Naive thymus-derived CD4-positive, alpha-beta T cell (primary cell): ENCODE measurements at regions not wholly inside any gene's neighbourhood (a gene's known extent, or its start where the extent isn't known, plus 50 kb on each side); places are given as distances from the start of the nearest gene placed in this dataset.

Source experiments
- ATAC-seq: fragments of 150-1000 bp; cut with Tn5 transposase; 2 replicates; pipeline ENCODE4 v1.10.0; 2021; ENCODE audit warnings: mild to moderate bottlenecking, moderate library complexity
- CTCF ChIA-PET: fragments of 350-600 bp; sonication (Branson Sonifier 250); formaldehyde crosslinking; loops from one replicate; lab custom pipeline; 2021; ENCODE audit warnings: antibody characterized with exemption; lab: Charles Lee
- POLR2A ChIA-PET: fragments of 350-600 bp; sonication (Branson Sonifier 250); formaldehyde crosslinking; loops from one replicate; lab custom pipeline; 2021; ENCODE audit warnings: antibody characterized with exemption, inconsistent platforms; lab: Charles Lee
- DNase-seq, 9 donors: peaks; one replicate each; pipeline versions ENCODE4 v3.0.0 to v3.0.0-alpha.2; 2020 to 2022; ENCODE audit warnings: mixed read lengths in 1 of 9
- H3K27ac ChIP-seq: one replicate; pipeline ENCODE4 v1.7.0; 2013; ENCODE audit warnings: mild to moderate bottlenecking, low read depth, low read length, moderate library complexity
- H3K27me3 ChIP-seq, 2 donors: one replicate each; pipeline ENCODE4 v1.7.0; 2013; ENCODE audit warnings: low read length in 2 of 2, mild to moderate bottlenecking in 2 of 2, moderate library complexity in 2 of 2; ENCODE audit not compliant: control insufficient read depth in 2 of 2, insufficient read depth in 2 of 2
- H3K36me3 ChIP-seq, 3 experiments: 1 replicate in 2 of 3; 2 replicates in 1 of 3; pipeline ENCODE4 v1.7.0; 2013; ENCODE audit warnings: low read length in 3 of 3, mild to moderate bottlenecking in 3 of 3, moderate library complexity in 1 of 3; ENCODE audit not compliant: insufficient read depth in 3 of 3, control insufficient read depth in 2 of 3
- H3K4me1 ChIP-seq, 2 donors: one replicate each; pipeline ENCODE4 v1.7.0; 2013; ENCODE audit warnings: low read length in 2 of 2, mild to moderate bottlenecking in 2 of 2, moderate library complexity in 1 of 2; ENCODE audit not compliant: control insufficient read depth in 2 of 2, insufficient read depth in 2 of 2
- H3K4me3 ChIP-seq: 2 replicates; pipeline ENCODE4 v1.7.0; 2013; ENCODE audit warnings: mild to moderate bottlenecking, low read length
- H3K9me3 ChIP-seq, 3 experiments: 1 replicate in 2 of 3; 2 replicates in 1 of 3; pipeline ENCODE4 v1.7.0; 2013; ENCODE audit warnings: low read length in 3 of 3; ENCODE audit not compliant: control insufficient read depth in 2 of 3
- H3K27ac Mint-ChIP-seq, 9 donors: one replicate each; pipeline ENCODE4 v1.8.0; 2020 to 2022; ENCODE audit warnings: mixed read lengths in 9 of 9, mild to moderate bottlenecking in 8 of 9, moderate library complexity in 5 of 9, inconsistent platforms in 2 of 9
- H3K27me3 Mint-ChIP-seq, 5 donors: one replicate each; pipeline ENCODE4 v1.8.0; 2021 to 2022; ENCODE audit warnings: mixed read lengths in 5 of 5, mild to moderate bottlenecking in 1 of 5
- H3K36me3 Mint-ChIP-seq, 5 donors: one replicate each; pipeline ENCODE4 v1.8.0; 2020 to 2022; ENCODE audit warnings: mixed read lengths in 5 of 5, mild to moderate bottlenecking in 3 of 5, inconsistent platforms in 1 of 5
- H3K4me1 Mint-ChIP-seq, 7 donors: one replicate each; pipeline ENCODE4 v1.8.0; 2020 to 2022; ENCODE audit warnings: mixed read lengths in 7 of 7, mild to moderate bottlenecking in 3 of 7, inconsistent platforms in 1 of 7
- H3K4me3 Mint-ChIP-seq, 10 donors: one replicate each; pipeline ENCODE4 v1.8.0; 2020 to 2022; ENCODE audit warnings: mild to moderate bottlenecking in 10 of 10, mixed read lengths in 10 of 10, moderate library complexity in 6 of 10, inconsistent platforms in 2 of 10
- H3K9me3 Mint-ChIP-seq, 11 donors: one replicate each; pipeline ENCODE4 v1.8.0; 2020 to 2022; ENCODE audit warnings: mixed read lengths in 11 of 11, mild to moderate bottlenecking in 4 of 11, inconsistent platforms in 1 of 11, moderate library complexity in 1 of 11
- intact Hi-C, 2 donors: fragments of 100-400 bp; cut with micrococcal nuclease; formaldehyde crosslinking; loops; one replicate each; pipeline ENCODE4 v1.15.1; 2023

GRCh38 chr3:177427540-177427939 lies 230.3 kb upstream of the TBL1XR1 start:
- no peak for DNase-seq
- ATAC-seq = peak; percentile 27
- intact Hi-C loops = loop anchor here (1.0 to 10.0 kb wide), 6 partner anchors 63 to 370 kb away; no protein-coding TSS in a partner anchor
- Mint-ChIP-seq H3K4me3 (peak overlapping the region in 9 of 10 donors; percentile 25 to 77 (median 46)), H3K36me3 (no peaks in the 10 kb centered on the region), H3K9me3 (peaks cover 0 to 1% (median 0%) of the 10 kb centered on the region in 11 donors), H3K27ac (peak overlapping the region; percentile 3 to 85 (median 52)), H3K4me1 (peaks cover 13 to 36% (median 23%) of the 10 kb centered on the region in 7 donors), H3K27me3 (peaks cover 0 to 12% (median 0%) of the 10 kb centered on the region in 5 donors)
- Histone ChIP-seq H3K27ac (no peak overlapping the region), H3K4me1 (peaks cover 7 to 17% of the 10 kb centered on the region in 2 donors), H3K4me3 (peak overlapping the region; percentile 7), H3K27me3 (no peaks in the 10 kb centered on the region), H3K36me3 (no peaks in the 10 kb centered on the region), H3K9me3 (no peaks in the 10 kb centered on the region)
- CTCF ChIA-PET = no interaction called here
- POLR2A ChIA-PET = no interaction called here

GRCh38 chr3:177429079-177429478 lies 231.8 kb upstream of the TBL1XR1 start:
- DNase-seq (no peak), ATAC-seq (no peak)
- Histone ChIP-seq H3K27me3 (no peaks in the 10 kb centered on the region), H3K36me3 (no peaks in the 10 kb centered on the region), H3K27ac (no peak overlapping the region), H3K4me3 (no peak overlapping the region), H3K4me1 (peaks cover 7 to 17% of the 10 kb centered on the region in 2 donors), H3K9me3 (no peaks in the 10 kb centered on the region)
- no peak overlapping the region for H3K27ac Mint-ChIP-seq
- H3K36me3 Mint-ChIP-seq = peaks cover 0 to 2% (median 0%) of the 10 kb centered on the region in 5 donors
- intact Hi-C loops = loop anchor here (5.0 to 10.0 kb wide), 4 partner anchors 64 to 372 kb away; no protein-coding TSS in a partner anchor
- peaks cover 0 to 12% (median 0%) of the 10 kb centered on the region in 5 donors for H3K27me3 Mint-ChIP-seq
- H3K9me3 Mint-ChIP-seq = peaks cover 0 to 1% (median 0%) of the 10 kb centered on the region in 11 donors
- ChIA-PET POLR2A (no interaction called here), CTCF (no interaction called here)
- H3K4me3 Mint-ChIP-seq = no peak overlapping the region
- peaks cover 13 to 36% (median 23%) of the 10 kb centered on the region in 7 donors for H3K4me1 Mint-ChIP-seq

DNA sequence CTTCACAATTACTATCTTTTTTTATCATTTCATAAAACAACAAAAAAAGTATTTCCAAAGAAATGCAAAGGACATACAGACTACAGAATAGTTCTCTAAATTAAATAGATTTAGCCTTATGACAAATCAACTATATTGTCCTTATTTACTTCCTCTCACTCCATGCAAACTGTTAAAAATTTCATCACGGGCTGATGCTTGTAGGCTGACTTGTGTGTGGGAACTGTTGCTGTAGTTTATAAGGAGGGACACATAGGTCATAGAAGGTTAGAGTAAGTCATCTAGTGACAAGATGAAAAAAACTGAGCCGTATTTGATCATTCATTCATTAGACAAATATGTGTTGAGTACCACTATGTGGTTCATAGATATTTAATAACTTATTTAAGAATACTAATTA lies 232.5 kb upstream of the TBL1XR1 start:
- H3K27ac Mint-ChIP-seq = no peak overlapping the region
- H3K4me1 Mint-ChIP-seq = peaks cover 13 to 30% (median 20%) of the 10 kb centered on the region in 7 donors
- peaks cover 0 to 1% (median 0%) of the 10 kb centered on the region in 11 donors for H3K9me3 Mint-ChIP-seq
- CTCF ChIA-PET = no interaction called here
- ATAC-seq (no peak), DNase-seq (no peak)
- no peak overlapping the region for H3K4me3 ChIP-seq
- peaks cover 7 to 17% of the 10 kb centered on the region in 2 donors for H3K4me1 ChIP-seq
- intact Hi-C loops = loop anchor here (5.0 to 10.0 kb wide), 4 partner anchors 65 to 372 kb away; no protein-coding TSS in a partner anchor
- no peaks in the 10 kb centered on the region for H3K36me3 ChIP-seq
- peaks cover 0 to 2% (median 0%) of the 10 kb centered on the region in 5 donors for H3K36me3 Mint-ChIP-seq
- H3K4me3 Mint-ChIP-seq = no peak overlapping the region
- no peaks in the 10 kb centered on the region for H3K27me3 ChIP-seq
- POLR2A ChIA-PET = no interaction called here
- H3K27me3 Mint-ChIP-seq = peaks cover 0 to 12% (median 0%) of the 10 kb centered on the region in 5 donors
- no peaks in the 10 kb centered on the region for H3K9me3 ChIP-seq
- no peak overlapping the region for H3K27ac ChIP-seq

GRCh38 chr3:177430653-177431052 lies 233.4 kb upstream of the TBL1XR1 start:
- ChIA-PET CTCF (no interaction called here), POLR2A (no interaction called here)
- Histone ChIP-seq H3K36me3 (no peaks in the 10 kb centered on the region), H3K9me3 (no peaks in the 10 kb centered on the region), H3K4me1 (peaks cover 7 to 17% of the 10 kb centered on the region in 2 donors), H3K4me3 (no peak overlapping the region), H3K27me3 (no peaks in the 10 kb centered on the region), H3K27ac (no peak overlapping the region)
- H3K4me1 Mint-ChIP-seq = peaks cover 13 to 24% (median 20%) of the 10 kb centered on the region in 7 donors
- ATAC-seq (no peak), DNase-seq (no peak)
- H3K4me3 Mint-ChIP-seq = no peak overlapping the region
- H3K27me3 Mint-ChIP-seq = peaks cover 0 to 12% (median 0%) of the 10 kb centered on the region in 5 donors
- intact Hi-C loops = no loop called here
- H3K36me3 Mint-ChIP-seq = peaks cover 0 to 2% (median 0%) of the 10 kb centered on the region in 5 donors
- H3K27ac Mint-ChIP-seq = no peak overlapping the region
- H3K9me3 Mint-ChIP-seq = peaks cover 0 to 1% (median 0%) of the 10 kb centered on the region in 11 donors

DNA sequence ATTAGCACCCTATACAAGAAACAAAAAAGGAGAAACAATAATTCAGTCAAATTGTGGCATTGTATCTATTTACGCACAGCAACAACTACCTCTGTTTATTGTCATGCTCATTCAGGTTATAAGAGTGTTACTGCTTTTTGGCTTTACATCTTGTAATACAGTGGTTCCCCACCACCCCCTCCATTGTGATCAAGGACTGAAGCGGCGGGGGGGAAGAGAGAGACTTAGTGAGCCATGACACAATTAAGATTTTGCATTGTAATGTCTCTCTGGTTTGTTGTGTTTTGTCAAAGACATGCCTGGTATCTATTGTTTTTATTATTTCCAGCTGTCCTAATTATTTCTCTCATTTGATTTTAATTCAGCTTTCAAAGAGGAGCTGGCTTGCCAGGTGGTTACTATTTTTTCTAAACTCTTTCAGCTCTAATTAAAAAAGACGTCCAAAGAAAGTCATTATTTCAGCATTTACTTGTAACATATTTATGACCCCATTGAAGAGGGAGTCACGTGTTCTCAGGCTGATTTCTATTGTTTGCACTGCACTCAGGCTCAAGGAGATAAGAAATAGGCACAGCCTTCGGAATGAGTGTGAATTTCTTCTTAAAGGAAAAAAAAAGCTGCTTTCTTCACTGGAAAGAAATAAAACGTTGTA lies 234.4 kb upstream of the TBL1XR1 start:
- ATAC-seq (no peak), DNase-seq (no peak)
- H3K4me3 ChIP-seq = no peak overlapping the region
- peaks cover 0 to 12% (median 0%) of the 10 kb centered on the region in 5 donors for H3K27me3 Mint-ChIP-seq
- peaks cover 0 to 2% (median 0%) of the 10 kb centered on the region in 5 donors for H3K36me3 Mint-ChIP-seq
- peaks cover 7 to 13% of the 10 kb centered on the region in 2 donors for H3K4me1 ChIP-seq
- H3K4me1 Mint-ChIP-seq = peaks cover 9 to 18% (median 15%) of the 10 kb centered on the region in 7 donors
- H3K9me3 ChIP-seq = no peaks in the 10 kb centered on the region
- intact Hi-C loops = no loop called here
- no peak overlapping the region for H3K27ac ChIP-seq
- POLR2A ChIA-PET = interaction anchor here (0.7 kb wide), 1 partner anchor 154 kb away, joined by 3 read pairs; no protein-coding TSS in a partner anchor
- H3K4me3 Mint-ChIP-seq = no peak overlapping the region
- no peaks in the 10 kb centered on the region for H3K36me3 ChIP-seq
- no peak overlapping the region for H3K27ac Mint-ChIP-seq
- H3K9me3 Mint-ChIP-seq = no peaks in the 10 kb centered on the region
- CTCF ChIA-PET = interaction anchor here (0.7 kb wide), 1 partner anchor 18 kb away, joined by 3 read pairs; no protein-coding TSS in a partner anchor
- H3K27me3 ChIP-seq = no peaks in the 10 kb centered on the region

GRCh38 chr3:177435301-177435700 lies 238.0 kb upstream of the TBL1XR1 start:
- Mint-ChIP-seq H3K36me3 (peaks cover 0 to 2% (median 0%) of the 10 kb centered on the region in 5 donors), H3K9me3 (no peaks in the 10 kb centered on the region), H3K27ac (no peak overlapping the region), H3K27me3 (peaks cover 0 to 4% (median 0%) of the 10 kb centered on the region in 5 donors), H3K4me1 (no peaks in the 10 kb centered on the region), H3K4me3 (no peak overlapping the region)
- no peaks in the 10 kb centered on the region for H3K27me3 ChIP-seq
- ChIA-PET POLR2A (interaction anchor here (1.0 to 1.7 kb wide), 2 partner anchors 11 to 14 kb away, joined by 3 read pairs; no protein-coding TSS in a partner anchor), CTCF (no interaction called here)
- no peaks in the 10 kb centered on the region for H3K36me3 ChIP-seq
- ATAC-seq = no peak
- DNase-seq = no peak
- no peak overlapping the region for H3K27ac ChIP-seq
- H3K4me3 ChIP-seq = no peak overlapping the region
- no peaks in the 10 kb centered on the region for H3K4me1 ChIP-seq
- intact Hi-C loops = no loop called here
- no peaks in the 10 kb centered on the region for H3K9me3 ChIP-seq
